ENCODE measurements at regions not wholly inside any gene's neighbourhood (a gene's known extent, or its start where the extent isn't known, plus 50 kb on each side); places are given as distances from the start of the nearest gene placed in this dataset.
"Not testable (repeated sequence)": the region's sequence is repeated elsewhere in the genome, so short reads cannot be mapped to it uniquely, and the experiment has no call there.

GRCh38 chr1:43108080-43108479 lies 64.0 kb downstream of the EBNA1BP2 start:
- Histone ChIP-seq H3K4me3 (ENCODE audit: low read length) (no peak overlapping the region), H3K36me3 (ENCODE audit: insufficient read depth, low read length) (no peaks in the 10 kb centered on the region), H2AFZ (ENCODE audit: low read depth, low read length) (no peak overlapping the region), H3K27me3 (ENCODE audit: insufficient read depth, low read length) (no peaks in the 10 kb centered on the region), H3K4me1 (ENCODE audit: insufficient read depth, low read length) (no peaks in the 10 kb centered on the region), H3K9me3 (ENCODE audit: low read length) (peaks cover 12% of the 10 kb centered on the region)

- H3K36me3 ChIP-seq (ENCODE audit: insufficient read depth, low read length): no peaks in the 10 kb centered on the region
These were observed 64.4 kb downstream of the EBNA1BP2 start for GRCh38 chr1:43107664-43108063.

GRCh38 chr1:43104027-43104763 lies 67.9 kb downstream of the EBNA1BP2 start:
- Histone ChIP-seq H3K4me1 (ENCODE audit: insufficient read depth, low read length) (no peaks in the 10 kb centered on the region), H3K36me3 (ENCODE audit: insufficient read depth, low read length) (no peaks in the 10 kb centered on the region), H3K9me3 (ENCODE audit: low read length) (peaks cover 12% of the 10 kb centered on the region), H3K4me3 (ENCODE audit: low read length) (no peak overlapping the region), H3K27me3 (ENCODE audit: insufficient read depth, low read length) (no peaks in the 10 kb centered on the region), H2AFZ (ENCODE audit: low read depth, low read length) (no peak overlapping the region)

More at GRCh38 chr1:43107664-43108063, 64.4 kb downstream of the EBNA1BP2 start:
- Histone ChIP-seq H3K27me3 (ENCODE audit: insufficient read depth, low read length) (no peaks in the 10 kb centered on the region), H3K4me1 (ENCODE audit: insufficient read depth, low read length) (no peaks in the 10 kb centered on the region), H2AFZ (ENCODE audit: low read depth, low read length) (no peak overlapping the region), H3K9me3 (ENCODE audit: low read length) (peaks cover 12% of the 10 kb centered on the region), H3K4me3 (ENCODE audit: low read length) (no peak overlapping the region)

GRCh38 chr1:43101061-43101460 lies 71.0 kb downstream of the EBNA1BP2 start:
- Histone ChIP-seq H3K4me3 (ENCODE audit: low read length) (no peak overlapping the region), H2AFZ (ENCODE audit: low read depth, low read length) (no peak overlapping the region), H3K27me3 (ENCODE audit: insufficient read depth, low read length) (no peaks in the 10 kb centered on the region), H3K9me3 (ENCODE audit: low read length) (peaks cover 3% of the 10 kb centered on the region), H3K36me3 (ENCODE audit: insufficient read depth, low read length) (no peaks in the 10 kb centered on the region), H3K4me1 (ENCODE audit: insufficient read depth, low read length) (no peaks in the 10 kb centered on the region)

GRCh38 chr1:43098200-43098599 lies 73.9 kb downstream of the EBNA1BP2 start:
- H3K9me3 ChIP-seq (ENCODE audit: low read length): no peaks in the 10 kb centered on the region
- no peaks in the 10 kb centered on the region for H3K27me3 ChIP-seq (ENCODE audit: insufficient read depth, low read length)
- H3K4me1 ChIP-seq (ENCODE audit: insufficient read depth, low read length): no peaks in the 10 kb centered on the region
- H3K4me3 ChIP-seq (ENCODE audit: low read length): no peak overlapping the region
- H3K36me3 ChIP-seq (ENCODE audit: insufficient read depth, low read length): no peaks in the 10 kb centered on the region
- no peak overlapping the region for H2AFZ ChIP-seq (ENCODE audit: low read depth, low read length)

- not testable (repeated sequence) for H3K4me3 ChIP-seq (ENCODE audit: low read length); H3K27me3 ChIP-seq (ENCODE audit: insufficient read depth, low read length); H3K4me1 ChIP-seq (ENCODE audit: insufficient read depth, low read length); H3K36me3 ChIP-seq (ENCODE audit: insufficient read depth, low read length); H3K9me3 ChIP-seq (ENCODE audit: low read length); H2AFZ ChIP-seq (ENCODE audit: low read depth, low read length)
These were observed 75.6 kb downstream of the EBNA1BP2 start for GRCh38 chr1:43096528-43096927.

- not testable (repeated sequence) for H2AFZ ChIP-seq (ENCODE audit: low read depth, low read length); H3K9me3 ChIP-seq (ENCODE audit: low read length); H3K4me1 ChIP-seq (ENCODE audit: insufficient read depth, low read length)
These were observed 81.3 kb downstream of the EBNA1BP2 start for GRCh38 chr1:43090812-43091211.

GRCh38 chr1:43090157-43090556 lies 81.9 kb downstream of the EBNA1BP2 start:
- H3K4me1 ChIP-seq (ENCODE audit: insufficient read depth, low read length); H3K27me3 ChIP-seq (ENCODE audit: insufficient read depth, low read length); H3K4me3 ChIP-seq (ENCODE audit: low read length); H2AFZ ChIP-seq (ENCODE audit: low read depth, low read length); H3K9me3 ChIP-seq (ENCODE audit: low read length); H3K36me3 ChIP-seq (ENCODE audit: insufficient read depth, low read length): not testable (repeated sequence)

More at GRCh38 chr1:43090812-43091211, 81.3 kb downstream of the EBNA1BP2 start:
- H3K4me3 ChIP-seq (ENCODE audit: low read length); H3K36me3 ChIP-seq (ENCODE audit: insufficient read depth, low read length); H3K27me3 ChIP-seq (ENCODE audit: insufficient read depth, low read length): not testable (repeated sequence)

- H3K27me3 ChIP-seq (ENCODE audit: insufficient read depth, low read length): no peaks in the 10 kb centered on the region
These were observed 88.7 kb downstream of the EBNA1BP2 start for GRCh38 chr1:43083375-43083891.

GRCh38 chr1:43082740-43083139 lies 89.3 kb downstream of the EBNA1BP2 start:
- Histone ChIP-seq H3K4me3 (ENCODE audit: low read length) (no peak overlapping the region), H3K27me3 (ENCODE audit: insufficient read depth, low read length) (no peaks in the 10 kb centered on the region), H2AFZ (ENCODE audit: low read depth, low read length) (no peak overlapping the region), H3K9me3 (ENCODE audit: low read length) (no peaks in the 10 kb centered on the region), H3K4me1 (ENCODE audit: insufficient read depth, low read length) (no peaks in the 10 kb centered on the region), H3K36me3 (ENCODE audit: insufficient read depth, low read length) (no peaks in the 10 kb centered on the region)

More at GRCh38 chr1:43083375-43083891, 88.7 kb downstream of the EBNA1BP2 start:
- Histone ChIP-seq H3K36me3 (ENCODE audit: insufficient read depth, low read length) (no peaks in the 10 kb centered on the region), H3K4me1 (ENCODE audit: insufficient read depth, low read length) (no peaks in the 10 kb centered on the region), H2AFZ (ENCODE audit: low read depth, low read length) (no peak overlapping the region), H3K4me3 (ENCODE audit: low read length) (no peak overlapping the region), H3K9me3 (ENCODE audit: low read length) (no peaks in the 10 kb centered on the region)

GRCh38 chr1:43077273-43077672 lies 94.8 kb downstream of the EBNA1BP2 start:
- Histone ChIP-seq H3K27me3 (ENCODE audit: insufficient read depth, low read length) (no peaks in the 10 kb centered on the region), H3K4me1 (ENCODE audit: insufficient read depth, low read length) (no peaks in the 10 kb centered on the region), H2AFZ (ENCODE audit: low read depth, low read length) (no peak overlapping the region), H3K9me3 (ENCODE audit: low read length) (no peaks in the 10 kb centered on the region), H3K36me3 (ENCODE audit: insufficient read depth, low read length) (no peaks in the 10 kb centered on the region), H3K4me3 (ENCODE audit: low read length) (no peak overlapping the region)

GRCh38 chr1:43074709-43075108 lies 97.4 kb downstream of the EBNA1BP2 start:
- peaks cover 5% of the 10 kb centered on the region for H3K4me1 ChIP-seq (ENCODE audit: insufficient read depth, low read length)
- H3K27me3 ChIP-seq (ENCODE audit: insufficient read depth, low read length): no peaks in the 10 kb centered on the region
- H3K36me3 ChIP-seq (ENCODE audit: insufficient read depth, low read length): no peaks in the 10 kb centered on the region
- no peak overlapping the region for H3K4me3 ChIP-seq (ENCODE audit: low read length)
- no peaks in the 10 kb centered on the region for H3K9me3 ChIP-seq (ENCODE audit: low read length)
- no peak overlapping the region for H2AFZ ChIP-seq (ENCODE audit: low read depth, low read length)

GRCh38 chr1:43074244-43074643 lies 97.8 kb downstream of the EBNA1BP2 start:
- Histone ChIP-seq H3K27me3 (ENCODE audit: insufficient read depth, low read length) (no peaks in the 10 kb centered on the region), H3K4me3 (ENCODE audit: low read length) (no peak overlapping the region), H3K36me3 (ENCODE audit: insufficient read depth, low read length) (no peaks in the 10 kb centered on the region), H3K4me1 (ENCODE audit: insufficient read depth, low read length) (peaks cover 9% of the 10 kb centered on the region), H2AFZ (ENCODE audit: low read depth, low read length) (no peak overlapping the region), H3K9me3 (ENCODE audit: low read length) (no peaks in the 10 kb centered on the region)
